HG02943 (cell line): ENCODE measurements at regions not wholly inside any gene's neighbourhood (a gene's known extent, or its start where the extent isn't known, plus 50 kb on each side); places are given as distances from the start of the nearest gene placed in this dataset.

Experiments used
- ATAC-seq: cut with Tn5 transposase; IDR thresholded peaks from one replicate; pipeline ENCODE4 v1.9.1; 2021; ENCODE audit warnings: mild to moderate bottlenecking, low read depth, moderate library complexity; ENCODE audit not compliant: unreplicated experiment

GRCh38 chr13:31895691-31896090 is 135.9 kb upstream of the FRY start:
- no peak for ATAC-seq

- no peak for ATAC-seq
Measured at GRCh38 chr13:31896427-31896826, 135.1 kb upstream of the FRY start.

GRCh38 chr13:31898378-31899071 is 133.0 kb upstream of the FRY start:
- no peak for ATAC-seq

- ATAC-seq, result no peak
Measured at GRCh38 chr13:31901985-31902384, 129.6 kb upstream of the FRY start.

- ATAC-seq, result no peak
Measured at GRCh38 chr13:31903111-31903815, 128.3 kb upstream of the FRY start.

GRCh38 chr13:31904941-31905824 is 126.4 kb upstream of the FRY start:
- no peak for ATAC-seq

GRCh38 chr13:31905961-31906360 is 125.6 kb upstream of the FRY start:
- no peak for ATAC-seq

- ATAC-seq, result no peak
Measured at GRCh38 chr13:31908696-31909411, 122.7 kb upstream of the FRY start.

GRCh38 chr13:31909864-31910551 is 121.6 kb upstream of the FRY start:
- ATAC-seq, result no peak

- ATAC-seq, result no peak
Measured at GRCh38 chr13:31910633-31911032, 120.9 kb upstream of the FRY start.

- ATAC-seq, result no peak
Measured at GRCh38 chr13:31912647-31913401, 118.8 kb upstream of the FRY start.

- ATAC-seq, result no peak
Measured at GRCh38 chr13:31913459-31913858, 118.1 kb upstream of the FRY start.

GRCh38 chr13:31914843-31915242 is 116.7 kb upstream of the FRY start:
- no peak for ATAC-seq

GRCh38 chr13:31918707-31919106 is 112.9 kb upstream of the FRY start:
- no peak for ATAC-seq

GRCh38 chr13:31919241-31919640 is 112.3 kb upstream of the FRY start:
- ATAC-seq, result no peak

- ATAC-seq, result no peak
Measured at GRCh38 chr13:31919971-31920726, 111.4 kb upstream of the FRY start.

- ATAC-seq, result no peak
Measured at GRCh38 chr13:31920727-31921100, 110.9 kb upstream of the FRY start.

GRCh38 chr13:31922724-31923123 is 108.8 kb upstream of the FRY start:
- ATAC-seq, result no peak
